GM18505 (cell line): ENCODE measurements at regions not wholly inside any gene's neighbourhood (a gene's known extent, or its start where the extent isn't known, plus 50 kb on each side); places are given as distances from the start of the nearest gene placed in this dataset.
"Not testable (repeated sequence)": the region's sequence is repeated elsewhere in the genome, so short reads cannot be mapped to it uniquely, and the experiment has no call there.

Experiments used
- ATAC-seq: cut with Tn5 transposase; IDR thresholded peaks from one replicate; pipeline ENCODE4 v1.9.1; 2021; ENCODE audit not compliant: unreplicated experiment
- POLR2A ChIP-seq: IDR thresholded peaks from 4 replicates; pipeline ENCODE4 v1.6.1; 2011; ENCODE audit warnings: borderline replicate concordance; ENCODE audit not compliant: insufficient read depth, insufficient read length; ENCODE audit errors: extremely low read depth

DNA sequence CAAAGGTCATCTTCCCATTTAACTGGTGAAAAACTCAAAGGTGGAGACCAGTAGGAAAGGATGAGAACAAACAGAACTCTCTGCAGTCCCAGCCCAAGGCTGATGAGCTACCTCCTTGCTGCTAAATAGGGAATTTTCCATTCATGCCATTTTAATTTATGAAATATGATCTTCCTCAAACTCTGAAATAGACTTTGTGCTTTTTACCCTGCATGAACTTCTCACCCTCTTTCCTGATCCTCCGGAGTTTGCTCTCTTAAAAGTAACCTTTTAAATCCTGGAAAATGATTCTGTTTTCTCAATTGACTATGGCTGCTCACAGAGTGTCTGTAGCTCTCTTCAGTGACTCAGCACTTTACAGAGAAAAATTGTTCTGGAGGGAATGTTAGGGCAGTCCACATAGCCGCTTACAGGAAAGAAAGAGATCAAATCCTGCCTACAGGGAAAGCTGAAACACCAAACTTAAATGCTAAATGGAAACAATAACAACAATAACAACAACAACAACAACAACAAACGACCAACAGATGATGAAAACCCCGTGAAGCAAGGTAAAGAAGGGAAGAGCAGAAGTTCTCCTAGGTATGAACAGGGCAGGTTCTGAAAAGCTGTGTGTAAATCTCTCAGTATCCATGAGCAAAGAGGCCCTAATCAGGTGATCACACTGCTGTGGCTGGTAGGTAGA, 79.8 kb upstream of the SESTD1 start:
- no peak for TF ChIP-seq POLR2A
- no peak for ATAC-seq

DNA sequence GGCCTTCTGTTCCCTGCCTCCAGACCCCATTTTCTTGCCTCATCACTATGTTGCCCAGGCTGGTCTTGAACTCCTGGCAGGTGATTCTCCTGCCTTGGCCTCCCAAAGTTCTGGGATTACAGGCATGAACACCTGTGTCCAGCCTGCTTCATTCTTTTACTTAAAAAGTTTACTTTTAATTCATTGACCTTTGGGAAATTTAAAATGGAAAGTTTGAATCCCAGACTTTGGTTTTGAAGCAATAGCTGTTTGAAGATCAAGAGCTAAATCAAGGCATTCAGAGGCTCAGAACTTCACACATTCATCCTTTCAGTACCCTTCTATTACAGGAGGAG, 79.3 kb upstream of the SESTD1 start:
- TF ChIP-seq POLR2A: no peak
- no peak for ATAC-seq

DNA sequence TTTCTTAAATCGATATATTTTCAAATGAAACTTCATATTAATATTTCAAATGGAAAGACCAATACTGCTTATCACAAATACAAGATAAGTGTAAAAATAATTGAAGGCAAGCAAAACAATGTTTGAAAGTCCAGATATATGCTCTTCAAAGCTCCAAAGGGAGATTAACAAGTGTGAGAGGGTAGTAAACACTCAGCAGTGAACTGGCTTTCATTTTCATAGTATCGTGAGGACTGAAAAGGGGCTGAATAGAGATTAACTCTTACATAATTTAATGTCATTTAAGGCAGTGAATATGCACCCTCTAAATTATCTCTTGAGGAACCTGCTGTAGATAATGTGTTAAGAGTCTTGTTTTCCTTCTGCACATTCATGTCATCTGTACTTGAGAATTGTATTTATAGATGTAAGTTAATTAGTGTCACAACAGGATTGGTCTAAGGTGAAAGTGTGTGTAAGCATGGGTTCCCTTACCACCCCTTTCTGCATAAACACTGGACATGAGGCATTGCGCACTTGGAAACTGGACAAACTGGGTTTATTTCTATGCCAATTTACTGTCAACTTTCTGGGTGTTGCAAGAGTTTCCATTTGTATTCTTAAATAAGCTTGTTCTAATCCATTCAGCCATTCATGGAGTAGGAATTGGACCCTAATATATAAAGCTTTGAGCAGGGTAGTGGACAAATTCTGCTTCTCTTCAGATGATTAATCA, 76.7 kb upstream of the SESTD1 start:
- ATAC-seq: no peak
- TF ChIP-seq POLR2A: no peak

DNA sequence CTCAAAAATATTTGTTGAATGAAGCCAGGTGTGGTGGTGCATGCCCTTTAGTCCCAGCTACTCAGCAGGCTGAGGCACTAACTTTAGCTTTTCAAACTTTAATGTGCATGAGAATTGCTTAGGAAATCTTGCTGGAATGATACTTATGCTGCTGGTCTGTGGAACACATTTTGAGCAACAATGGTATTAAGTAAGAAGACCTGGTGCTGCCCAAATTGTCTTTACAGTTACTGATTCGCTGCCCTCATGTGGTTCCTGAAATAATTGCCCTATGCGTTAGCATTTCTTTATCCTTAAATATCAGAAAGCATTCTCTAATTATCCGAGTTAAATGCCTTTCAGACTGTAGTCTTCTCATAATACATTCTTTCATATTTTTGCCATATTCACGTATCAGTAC, 76.0 kb upstream of the SESTD1 start:
- no peak for ATAC-seq
- no peak for TF ChIP-seq POLR2A

DNA sequence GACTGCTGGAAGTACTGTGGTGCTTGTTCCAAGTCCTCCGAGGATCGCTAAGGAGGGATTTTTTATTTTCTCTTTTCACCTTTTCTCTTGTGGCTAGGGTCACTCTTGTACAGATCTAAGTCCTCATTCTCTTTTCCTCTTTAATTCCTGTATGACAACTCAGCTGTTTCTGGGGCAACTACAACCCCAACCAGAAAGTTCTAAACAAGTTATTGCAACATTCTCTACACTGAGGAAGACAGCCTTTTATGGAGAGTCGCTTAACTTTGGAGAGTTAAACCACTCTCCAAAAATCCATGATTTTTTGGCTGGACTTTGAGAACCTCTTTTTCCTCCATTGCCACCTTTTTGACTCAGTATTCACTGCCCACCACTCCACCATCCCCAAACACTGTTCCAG, 74.0 kb upstream of the SESTD1 start:
- ATAC-seq: no peak
- no peak for TF ChIP-seq POLR2A

DNA sequence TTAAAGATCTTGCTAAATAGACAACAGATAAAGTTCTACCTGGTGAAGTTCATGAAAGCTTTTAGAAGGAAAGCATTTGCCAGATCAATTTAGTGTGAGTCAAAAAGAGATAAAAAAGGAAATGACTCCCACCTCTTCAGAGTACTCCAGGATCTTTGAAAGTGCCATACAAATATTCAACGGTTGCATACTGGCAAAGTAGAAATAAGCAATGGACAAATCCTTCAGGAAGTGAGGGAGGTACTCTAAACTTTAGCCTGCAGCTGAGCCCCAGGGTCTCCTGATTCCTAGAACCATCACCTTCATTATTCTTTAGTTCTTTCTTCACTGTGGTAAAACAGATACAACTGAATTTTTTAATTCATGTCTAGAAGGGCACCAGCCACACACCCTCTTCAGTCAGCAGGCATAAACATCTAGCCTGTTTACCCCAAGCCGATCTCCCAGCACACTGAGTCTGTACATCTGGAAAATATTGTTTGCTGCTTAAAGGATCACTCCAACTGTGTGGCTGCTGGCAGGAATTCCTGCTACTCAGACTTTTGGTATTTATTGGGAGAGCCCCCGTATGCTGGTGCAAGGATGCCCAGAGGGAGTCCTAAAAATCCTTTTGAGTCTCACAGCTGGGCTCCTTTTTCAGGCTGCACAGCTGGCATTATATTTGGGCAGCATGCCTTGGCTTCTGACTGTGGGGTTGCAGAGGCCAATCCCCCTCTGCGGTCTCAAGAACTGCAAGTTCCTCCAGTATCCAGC, 72.3 kb upstream of the SESTD1 start:
- TF ChIP-seq POLR2A: no peak
- ATAC-seq: no peak

DNA sequence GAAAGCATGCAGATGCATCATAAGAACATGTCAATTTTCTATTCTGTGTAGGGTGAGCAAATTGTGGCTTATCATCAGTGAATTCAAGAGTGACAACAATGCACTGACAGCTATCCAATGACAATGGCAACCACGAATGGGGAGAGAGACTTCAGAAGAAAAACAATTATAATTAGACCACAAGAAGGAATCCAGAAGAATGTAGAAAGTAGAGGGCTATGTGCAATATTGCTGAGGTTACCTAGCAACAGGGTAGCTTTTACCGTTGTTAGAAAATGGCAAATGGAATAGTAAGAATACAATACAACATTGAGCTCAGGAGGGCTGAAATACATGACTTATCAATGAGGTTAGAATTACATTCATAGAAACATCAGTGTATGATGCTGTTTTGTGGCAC, 71.1 kb upstream of the SESTD1 start:
- ATAC-seq: no peak
- TF ChIP-seq POLR2A: no peak

DNA sequence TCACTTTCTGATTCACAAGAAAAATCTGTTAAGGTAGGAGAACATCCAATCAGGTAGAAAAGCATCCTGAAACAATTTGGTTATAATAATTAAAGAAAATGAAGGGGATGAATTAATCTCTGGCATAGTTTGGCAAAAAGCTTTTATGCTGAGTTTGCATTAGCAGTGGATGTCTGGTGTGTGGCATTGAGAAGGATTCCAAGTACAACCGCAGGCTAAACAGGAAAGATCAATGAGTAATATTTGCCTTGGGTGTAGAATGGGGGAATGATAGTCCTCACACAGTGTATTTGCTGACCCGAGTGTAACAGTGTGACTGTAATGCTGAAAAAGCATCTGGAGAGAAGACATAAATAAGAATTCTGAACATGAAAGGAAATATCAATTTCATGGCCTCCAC, 68.3 kb upstream of the SESTD1 start:
- ATAC-seq: no peak
- no peak for TF ChIP-seq POLR2A

DNA sequence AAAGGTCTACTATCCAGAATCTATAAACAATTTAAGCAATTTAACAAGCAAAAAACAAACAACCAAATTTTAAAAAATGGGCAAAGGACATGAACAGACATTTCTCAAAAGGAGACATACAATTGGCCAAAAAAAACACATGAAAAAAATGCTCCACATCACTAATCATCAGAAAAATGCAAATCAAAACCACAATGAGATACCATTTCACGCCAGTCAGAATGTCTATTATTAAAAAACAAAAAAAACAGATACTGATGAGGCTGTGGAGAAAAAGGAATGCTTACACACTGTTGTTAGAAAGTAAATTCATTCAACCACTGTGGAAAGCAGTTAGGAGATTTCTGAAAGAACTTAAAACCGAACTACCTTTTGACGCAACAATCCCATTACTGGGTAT, 66.4 kb upstream of the SESTD1 start:
- TF ChIP-seq POLR2A: no peak
- ATAC-seq: no peak

DNA sequence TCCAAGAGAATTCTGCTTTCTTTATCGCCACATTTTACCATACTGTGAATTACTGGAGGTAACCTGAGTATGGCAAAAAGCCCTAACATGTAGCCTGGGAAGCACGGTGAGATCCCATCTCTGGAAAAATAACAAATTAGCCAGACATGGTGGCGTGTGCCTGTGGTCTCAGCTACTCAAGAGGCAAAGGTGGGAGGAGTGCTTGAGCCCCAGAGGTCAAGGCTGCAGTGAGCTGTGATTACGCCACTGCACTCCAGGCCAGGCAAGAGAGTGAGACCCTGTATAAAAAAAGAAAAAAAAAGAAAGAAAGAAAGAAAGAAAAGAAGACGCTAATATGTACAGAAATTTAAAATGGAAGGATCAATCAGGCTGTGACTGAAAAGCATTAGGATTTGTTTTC, 57.7 kb upstream of the SESTD1 start:
- TF ChIP-seq POLR2A: no peak
- no peak for ATAC-seq

DNA sequence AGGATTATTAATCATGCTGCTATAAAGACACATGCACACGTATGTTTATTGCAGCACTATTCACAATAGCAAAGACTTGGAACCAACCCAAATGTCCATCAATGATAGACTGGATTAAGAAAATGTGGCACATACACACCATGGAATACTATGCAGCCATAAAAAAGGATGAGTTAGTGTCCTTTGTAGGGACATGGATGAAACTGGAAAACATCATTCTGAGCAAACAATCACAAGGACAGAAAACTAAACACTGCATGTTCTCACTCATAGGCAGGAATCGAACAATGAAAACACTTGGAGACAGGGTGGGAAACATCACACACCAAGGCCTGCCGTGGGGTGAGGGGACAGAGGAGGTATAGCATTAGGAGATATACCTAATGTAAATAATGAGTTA, 56.4 kb upstream of the SESTD1 start:
- not testable (repeated sequence) for ATAC-seq

DNA sequence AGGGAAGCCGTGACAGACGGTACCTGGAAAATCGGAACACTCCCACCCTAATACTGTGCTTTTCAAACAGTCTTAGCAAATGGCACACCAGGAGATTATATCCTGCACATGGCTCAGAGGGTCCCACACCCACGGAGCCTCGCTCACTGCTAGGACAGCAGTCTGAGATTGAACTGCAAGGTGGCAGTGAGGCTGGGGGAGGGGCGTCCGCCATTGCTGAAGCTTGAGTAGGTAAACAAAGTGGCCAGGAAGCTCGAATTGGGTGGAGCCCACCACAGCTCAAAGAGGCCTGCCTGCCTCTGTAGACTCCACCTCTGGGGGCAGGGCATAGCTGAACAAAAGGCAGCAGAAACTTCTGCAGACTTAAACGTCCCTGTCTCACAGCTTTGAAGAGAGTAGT, 50.1 kb upstream of the SESTD1 start:
- not testable (repeated sequence) for ATAC-seq
